ENCODE measurements at regions not wholly inside any gene's neighbourhood (a gene's known extent, or its start where the extent isn't known, plus 50 kb on each side); places are given as distances from the start of the nearest gene placed in this dataset.

GRCh38 chr4:189765736-189766135, 174.9 kb upstream of the FRG1 start:
- TF ChIP-seq POLR2AphosphoS5 (IDR thresholded peaks at IDR 0.05; ENCODE audit: low read depth, low read length) (no peak), SIN3A (IDR thresholded peaks at IDR 0.05; ENCODE audit: borderline replicate concordance, insufficient read depth, low read length) (no peak)
